Hematopoietic multipotent progenitor cell treated with erythropoietin and hydrocortisone succinate and interleukin-3 and kit ligand, for 8 days (in vitro differentiated cells): ENCODE measurements at regions not wholly inside any gene's neighbourhood (a gene's known extent, or its start where the extent isn't known, plus 50 kb on each side); places are given as distances from the start of the nearest gene placed in this dataset.

Source experiments
- DNase-seq: peaks from one replicate; pipeline ENCODE4 v3.0.0-alpha.2; 2015

GRCh38 chr11:116231543-116231942 is 541.2 kb downstream of the BUD13 start:
- DNase-seq, result no peak

- no peak for DNase-seq
Observed at GRCh38 chr11:116230438-116230837, 542.3 kb downstream of the BUD13 start.

- DNase-seq, result no peak
Observed at GRCh38 chr11:116229236-116229970, 543.4 kb downstream of the BUD13 start.

- DNase-seq, result no peak
Observed at GRCh38 chr11:116226731-116227130, 546.1 kb downstream of the BUD13 start.

GRCh38 chr11:116225784-116226585 is 546.8 kb downstream of the BUD13 start:
- no peak for DNase-seq

- no peak for DNase-seq
Observed at GRCh38 chr11:116225236-116225635, 547.6 kb downstream of the BUD13 start.

GRCh38 chr11:116224889-116225200 is 547.9 kb downstream of the BUD13 start:
- DNase-seq, result no peak

GRCh38 chr11:116224154-116224888 is 548.5 kb downstream of the BUD13 start:
- peak; percentile 33 for DNase-seq

- DNase-seq, result no peak
Observed at GRCh38 chr11:116221351-116221750, 551.4 kb downstream of the BUD13 start.

GRCh38 chr11:116219171-116219635 is 553.6 kb downstream of the BUD13 start:
- DNase-seq, result no peak

- no peak for DNase-seq
Observed at GRCh38 chr11:116217441-116217840, 555.3 kb downstream of the BUD13 start.

- DNase-seq, result peak; percentile 48
Observed at GRCh38 chr11:116217006-116217405, 555.8 kb downstream of the BUD13 start.

GRCh38 chr11:116215471-116216113 is 557.2 kb downstream of the BUD13 start:
- no peak for DNase-seq

GRCh38 chr11:116211147-116211546 is 561.6 kb downstream of the BUD13 start:
- no peak for DNase-seq

GRCh38 chr11:116210663-116211062 is 562.1 kb downstream of the BUD13 start:
- DNase-seq, result no peak

GRCh38 chr11:116209255-116209654 is 563.5 kb downstream of the BUD13 start:
- DNase-seq, result no peak

GRCh38 chr11:116207421-116208141 is 565.2 kb downstream of the BUD13 start:
- no peak for DNase-seq

GRCh38 chr11:116207019-116207418 is 565.8 kb downstream of the BUD13 start:
- DNase-seq, result no peak

GRCh38 chr11:116202922-116203321 is 569.9 kb downstream of the BUD13 start:
- DNase-seq, result no peak

- DNase-seq, result no peak
Observed at GRCh38 chr11:116200564-116200963, 572.2 kb downstream of the BUD13 start.

GRCh38 chr11:116199182-116199581 is 573.6 kb downstream of the BUD13 start:
- no peak for DNase-seq

- DNase-seq, result no peak
Observed at GRCh38 chr11:116194156-116194904, 578.5 kb downstream of the BUD13 start.
